Neuron (in vitro differentiated cells): ENCODE measurements at regions not wholly inside any gene's neighbourhood (a gene's known extent, or its start where the extent isn't known, plus 50 kb on each side); places are given as distances from the start of the nearest gene placed in this dataset.

Experiments used
- H2AFZ ChIP-seq: one replicate; pipeline ENCODE4 v1.6.1; 2013; ENCODE audit warnings: low read depth, mild to moderate bottlenecking, inconsistent platforms, low read length, moderate library complexity
- H3K27me3 ChIP-seq: one replicate; pipeline ENCODE4 v1.6.1; 2013; ENCODE audit warnings: low read length; ENCODE audit not compliant: insufficient read depth
- H3K36me3 ChIP-seq: one replicate; pipeline ENCODE4 v1.6.1; 2013; ENCODE audit warnings: low read length; ENCODE audit not compliant: insufficient read depth
- H3K4me1 ChIP-seq: one replicate; pipeline ENCODE4 v1.6.1; 2013; ENCODE audit warnings: low read length; ENCODE audit not compliant: insufficient read depth
- H3K4me3 ChIP-seq: 2 replicates; pipeline ENCODE4 v1.5.1; 2013; ENCODE audit warnings: mild to moderate bottlenecking, low read length, moderate library complexity
- H3K9me3 ChIP-seq: one replicate; pipeline ENCODE4 v1.6.1; 2013; ENCODE audit warnings: low read length

DNA sequence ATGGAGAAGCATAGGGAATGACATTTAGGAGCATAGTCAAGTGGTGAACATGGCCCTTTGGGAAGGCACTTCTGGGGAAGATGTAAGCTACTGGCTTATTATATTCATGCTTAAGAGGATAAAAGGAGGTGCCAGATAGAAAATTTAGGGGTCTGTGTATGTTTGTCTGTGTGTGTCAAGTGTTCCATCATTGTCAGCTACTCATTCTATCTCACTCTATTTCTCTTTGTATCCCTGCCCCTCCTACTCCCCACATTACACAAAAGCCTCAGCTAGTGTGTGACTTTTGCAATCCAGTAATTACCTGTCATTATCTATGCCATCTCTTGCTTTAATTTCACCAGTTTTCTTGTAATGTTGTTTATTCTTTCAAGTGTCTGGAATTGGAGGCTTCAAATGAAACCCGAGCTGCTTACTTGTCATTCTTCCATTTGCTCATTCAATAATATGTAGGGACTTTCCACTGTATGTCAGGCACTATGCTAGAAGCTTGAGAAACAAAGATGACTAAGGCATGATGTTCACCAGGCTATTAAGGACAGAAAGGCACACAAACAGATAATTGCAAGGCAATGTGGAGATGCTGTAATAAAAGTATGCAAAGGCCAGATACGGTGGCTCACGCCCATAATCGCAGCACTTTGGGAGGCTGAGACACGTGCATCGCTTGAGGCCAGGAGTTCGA lies 229.8 kb upstream of the TEX13C start:
- Histone ChIP-seq H3K4me3 (no peak overlapping the region), H3K27me3 (no peaks in the 10 kb centered on the region), H3K36me3 (no peaks in the 10 kb centered on the region), H2AFZ (no peak overlapping the region), H3K4me1 (no peaks in the 10 kb centered on the region), H3K9me3 (no peaks in the 10 kb centered on the region)

DNA sequence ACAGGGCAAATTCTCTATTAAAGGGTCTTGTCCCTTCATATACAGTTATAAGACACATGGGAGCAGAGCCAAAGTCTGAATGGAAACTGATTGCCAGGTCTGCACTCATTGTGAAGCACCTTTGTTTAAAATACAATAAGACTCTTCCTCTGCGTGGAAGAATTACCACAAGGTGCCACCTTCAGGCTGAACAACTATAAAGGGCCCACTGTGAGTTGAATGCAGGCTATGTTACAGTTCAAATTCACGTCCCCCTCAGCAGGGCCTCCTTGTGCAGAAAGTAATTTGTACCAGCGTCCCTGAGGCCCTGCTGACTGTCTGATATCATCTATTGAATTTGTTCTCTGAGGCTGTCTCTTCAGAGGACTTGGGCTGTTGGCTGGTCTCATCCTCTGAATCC lies 225.8 kb upstream of the TEX13C start:
- H3K27me3 ChIP-seq = no peaks in the 10 kb centered on the region
- no peaks in the 10 kb centered on the region for H3K4me1 ChIP-seq
- no peaks in the 10 kb centered on the region for H3K36me3 ChIP-seq
- H3K9me3 ChIP-seq = no peaks in the 10 kb centered on the region
- no peak overlapping the region for H2AFZ ChIP-seq
- no peak overlapping the region for H3K4me3 ChIP-seq

DNA sequence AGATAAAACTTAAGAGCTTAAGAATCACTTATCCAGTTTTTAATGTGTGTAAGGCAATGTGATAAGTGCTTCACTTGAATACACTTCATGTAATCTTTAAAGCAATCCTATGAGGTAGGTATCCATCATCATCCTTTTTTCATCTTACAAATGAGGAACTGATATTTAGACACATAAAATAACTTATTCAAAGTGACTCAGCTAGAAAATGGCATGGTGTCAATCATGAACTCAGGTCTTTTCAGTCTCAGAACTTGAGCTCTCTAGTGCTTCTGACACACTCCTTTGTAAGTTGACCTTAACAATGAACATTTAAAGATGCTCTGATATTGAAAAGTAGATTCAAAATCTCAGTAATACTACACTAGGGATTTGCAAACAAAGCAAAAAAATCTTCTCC lies 224.8 kb upstream of the TEX13C start:
- no peaks in the 10 kb centered on the region for H3K27me3 ChIP-seq
- H2AFZ ChIP-seq = no peak overlapping the region

DNA sequence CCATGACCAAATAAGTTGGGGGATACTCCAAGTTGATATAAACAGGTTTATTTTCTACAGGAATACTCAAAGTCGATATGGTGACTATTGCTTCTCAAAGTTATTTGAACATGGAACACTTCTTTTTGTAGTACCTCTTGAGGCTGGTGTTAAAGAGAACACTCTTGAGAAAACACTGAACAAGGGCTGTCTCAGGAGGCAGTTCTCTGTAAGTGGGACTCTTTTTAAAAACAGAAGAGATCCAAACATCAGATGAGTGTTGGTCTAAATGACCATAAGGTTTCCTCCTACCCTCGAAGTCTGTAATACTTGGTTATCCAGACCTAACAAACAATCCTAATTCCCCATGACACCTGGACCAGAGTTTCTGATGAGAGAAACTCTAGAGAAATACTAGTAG lies 223.2 kb upstream of the TEX13C start:
- Histone ChIP-seq H3K4me3 (no peak overlapping the region), H2AFZ (no peak overlapping the region), H3K27me3 (no peaks in the 10 kb centered on the region), H3K4me1 (no peaks in the 10 kb centered on the region), H3K9me3 (no peaks in the 10 kb centered on the region), H3K36me3 (no peaks in the 10 kb centered on the region)

More for the DNA sequence above, 224.8 kb upstream of the TEX13C start:
- no peaks in the 10 kb centered on the region for H3K36me3 ChIP-seq
- H3K4me3 ChIP-seq = no peak overlapping the region
- no peaks in the 10 kb centered on the region for H3K9me3 ChIP-seq
- H3K4me1 ChIP-seq = no peaks in the 10 kb centered on the region

DNA sequence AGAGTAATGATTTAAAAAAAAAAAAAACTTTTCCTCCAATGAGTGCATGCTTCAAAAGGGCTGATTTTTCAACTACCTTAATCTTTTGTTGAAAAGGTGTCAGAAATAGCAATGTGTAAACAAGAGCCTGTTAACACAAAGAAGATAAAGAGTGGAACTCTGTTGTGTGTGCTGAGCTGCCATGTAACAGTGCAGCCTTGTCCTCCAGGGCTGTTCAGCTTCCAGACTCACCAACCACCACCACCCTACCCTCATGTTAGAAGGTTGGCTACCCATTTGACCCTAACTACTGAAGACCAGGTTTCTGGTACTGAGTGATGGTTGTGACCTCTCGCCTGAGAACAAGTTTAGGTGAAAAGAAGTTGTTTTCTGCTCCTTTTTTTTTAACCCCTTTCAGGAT lies 222.8 kb upstream of the TEX13C start:
- Histone ChIP-seq H3K4me1 (no peaks in the 10 kb centered on the region), H2AFZ (no peak overlapping the region), H3K36me3 (no peaks in the 10 kb centered on the region), H3K4me3 (no peak overlapping the region), H3K9me3 (no peaks in the 10 kb centered on the region), H3K27me3 (no peaks in the 10 kb centered on the region)

DNA sequence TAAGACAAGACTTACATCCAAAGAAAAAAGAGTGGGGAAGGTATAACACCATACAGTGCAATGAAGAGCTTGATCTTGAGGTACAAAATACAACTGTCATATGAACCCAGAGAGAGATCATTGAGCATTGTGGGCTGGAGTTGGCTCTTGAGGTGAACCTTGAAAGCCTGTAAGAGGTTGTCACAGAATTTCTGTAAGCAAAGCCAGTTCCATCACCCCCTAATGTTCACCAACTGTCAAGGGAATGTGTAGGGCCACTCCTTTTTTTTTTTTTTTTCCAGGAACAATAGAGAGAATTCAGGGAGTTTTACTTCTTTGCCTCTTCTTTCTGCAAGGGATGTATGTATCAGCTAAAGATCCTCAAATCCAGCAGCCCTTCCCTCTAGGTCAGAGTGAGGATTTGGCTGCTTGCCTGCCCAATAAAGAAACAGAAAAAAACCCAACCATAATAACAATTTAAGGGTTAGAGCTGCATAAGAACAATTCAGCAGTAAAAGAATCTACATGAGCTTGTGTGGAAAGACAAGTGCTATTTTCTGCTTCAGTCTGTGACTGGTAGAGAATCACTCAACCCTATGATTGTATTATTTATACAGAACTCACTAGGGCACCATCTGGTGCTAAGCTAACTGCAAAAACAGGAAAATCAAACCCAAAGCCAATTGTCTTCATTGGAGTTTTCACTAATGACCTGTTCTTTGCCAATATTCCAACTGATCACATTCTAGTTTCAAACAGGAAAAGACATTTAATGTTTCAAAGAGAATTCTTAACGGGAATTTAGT lies 217.5 kb upstream of the TEX13C start:
- Histone ChIP-seq H3K27me3 (no peaks in the 10 kb centered on the region), H2AFZ (no peak overlapping the region), H3K36me3 (no peaks in the 10 kb centered on the region), H3K4me3 (no peak overlapping the region), H3K4me1 (no peaks in the 10 kb centered on the region), H3K9me3 (no peaks in the 10 kb centered on the region)

DNA sequence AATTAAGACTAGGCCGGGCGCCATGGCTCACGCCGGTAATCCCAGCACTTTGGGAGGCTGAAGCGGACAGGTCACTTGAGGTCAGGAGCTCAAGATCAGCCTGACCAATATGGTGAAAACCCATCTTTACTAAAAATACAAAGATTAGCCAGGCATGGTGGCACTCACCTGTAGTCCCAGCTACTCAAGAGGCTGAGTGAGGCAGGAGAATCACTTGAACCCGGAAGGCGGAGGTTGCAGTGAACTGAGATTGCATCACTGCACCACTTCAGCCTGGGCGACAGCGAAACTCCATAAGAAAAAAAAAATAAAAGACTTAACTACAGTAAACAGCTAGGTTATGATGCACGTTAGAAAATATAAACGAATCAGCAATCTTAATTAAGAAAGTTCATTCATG lies 216.0 kb upstream of the TEX13C start:
- no peaks in the 10 kb centered on the region for H3K4me1 ChIP-seq
- no peak overlapping the region for H3K4me3 ChIP-seq
- H3K9me3 ChIP-seq = no peaks in the 10 kb centered on the region
- no peaks in the 10 kb centered on the region for H3K36me3 ChIP-seq
- H3K27me3 ChIP-seq = no peaks in the 10 kb centered on the region
- no peak overlapping the region for H2AFZ ChIP-seq

DNA sequence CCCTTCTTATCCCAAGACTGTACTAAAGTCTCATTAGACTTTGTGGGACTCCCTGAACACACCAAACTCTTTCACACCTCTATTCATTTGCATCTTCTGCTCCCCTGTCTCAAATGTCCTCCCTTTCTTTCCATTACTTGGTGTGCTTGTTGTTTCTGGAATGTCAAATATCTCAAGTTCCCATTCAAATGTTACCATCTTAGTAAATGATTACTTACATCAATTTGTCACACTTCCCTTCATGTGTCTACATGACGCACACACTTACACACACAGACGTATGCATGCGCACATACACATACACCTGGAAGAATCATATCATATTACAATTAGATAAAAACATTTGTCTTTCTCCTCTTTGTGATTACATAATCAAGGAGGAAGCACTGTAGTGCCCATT lies 210.8 kb upstream of the TEX13C start:
- Histone ChIP-seq H3K27me3 (no peaks in the 10 kb centered on the region), H3K4me1 (no peaks in the 10 kb centered on the region), H2AFZ (no peak overlapping the region), H3K9me3 (no peaks in the 10 kb centered on the region), H3K36me3 (no peaks in the 10 kb centered on the region), H3K4me3 (no peak overlapping the region)

DNA sequence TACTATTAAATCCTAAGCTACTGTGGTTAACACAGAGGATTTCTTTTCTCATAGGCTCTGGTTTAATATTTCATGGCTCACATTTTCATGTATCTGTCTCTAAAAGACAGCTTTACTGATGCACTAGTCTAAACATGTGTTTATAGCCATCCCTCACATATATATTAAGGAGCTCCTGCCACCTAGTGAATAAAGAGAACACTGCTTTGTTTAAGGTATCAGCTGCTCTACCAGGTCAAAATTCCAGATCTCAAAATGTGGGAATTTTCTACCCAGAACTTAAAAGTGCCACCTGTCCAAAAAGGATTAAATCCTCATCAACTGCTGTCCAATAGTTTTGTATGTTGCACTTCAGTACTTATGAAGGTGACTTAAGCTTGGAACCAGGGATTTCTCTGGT lies 188.5 kb upstream of the TEX13C start:
- no peaks in the 10 kb centered on the region for H3K4me1 ChIP-seq
- H3K4me3 ChIP-seq = no peak overlapping the region
- H3K27me3 ChIP-seq = no peaks in the 10 kb centered on the region
- H3K36me3 ChIP-seq = no peaks in the 10 kb centered on the region
- no peak overlapping the region for H2AFZ ChIP-seq
- H3K9me3 ChIP-seq = no peaks in the 10 kb centered on the region

DNA sequence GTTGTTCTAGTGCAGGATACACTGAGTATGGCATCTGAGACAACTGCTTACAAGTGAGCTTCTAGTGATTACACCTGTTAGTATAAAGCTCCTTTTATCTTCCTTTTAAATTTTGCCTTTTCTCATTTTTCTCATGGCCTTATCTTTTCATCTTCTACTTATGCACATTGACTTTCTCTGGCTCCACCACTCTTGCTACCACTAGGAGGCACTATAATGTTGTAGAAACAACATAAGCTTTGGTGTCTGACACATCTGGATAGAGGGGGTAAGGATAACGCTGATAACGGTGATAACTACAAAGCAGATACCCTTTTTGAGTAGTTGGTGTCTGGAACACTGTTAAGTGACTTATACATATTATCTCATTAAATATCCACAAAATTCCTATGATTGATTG lies 187.4 kb upstream of the TEX13C start:
- Histone ChIP-seq H3K4me1 (no peaks in the 10 kb centered on the region), H3K4me3 (no peak overlapping the region), H3K9me3 (no peaks in the 10 kb centered on the region), H3K27me3 (no peaks in the 10 kb centered on the region), H2AFZ (no peak overlapping the region), H3K36me3 (no peaks in the 10 kb centered on the region)

DNA sequence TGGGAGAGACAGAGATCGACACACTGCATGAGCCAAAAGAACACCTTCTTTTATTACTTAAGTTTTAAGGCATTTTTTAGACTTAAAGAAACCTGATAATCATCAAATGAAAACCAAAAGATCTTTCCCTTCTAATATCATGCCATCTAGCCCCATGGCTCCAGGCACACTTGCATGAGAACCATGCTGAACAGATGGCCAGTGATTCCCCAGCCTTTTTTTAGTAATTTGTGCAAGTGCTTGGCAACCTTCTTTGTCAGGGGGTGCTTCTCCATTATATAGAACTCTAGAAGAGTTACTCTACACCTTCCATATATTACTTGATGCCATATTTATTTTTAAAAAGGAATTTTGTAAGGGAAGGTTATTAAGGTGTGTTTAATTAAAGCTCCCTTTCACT lies 182.2 kb upstream of the TEX13C start:
- Histone ChIP-seq H3K4me1 (no peaks in the 10 kb centered on the region), H3K9me3 (no peaks in the 10 kb centered on the region), H3K4me3 (no peak overlapping the region), H3K36me3 (no peaks in the 10 kb centered on the region), H3K27me3 (no peaks in the 10 kb centered on the region), H2AFZ (no peak overlapping the region)

DNA sequence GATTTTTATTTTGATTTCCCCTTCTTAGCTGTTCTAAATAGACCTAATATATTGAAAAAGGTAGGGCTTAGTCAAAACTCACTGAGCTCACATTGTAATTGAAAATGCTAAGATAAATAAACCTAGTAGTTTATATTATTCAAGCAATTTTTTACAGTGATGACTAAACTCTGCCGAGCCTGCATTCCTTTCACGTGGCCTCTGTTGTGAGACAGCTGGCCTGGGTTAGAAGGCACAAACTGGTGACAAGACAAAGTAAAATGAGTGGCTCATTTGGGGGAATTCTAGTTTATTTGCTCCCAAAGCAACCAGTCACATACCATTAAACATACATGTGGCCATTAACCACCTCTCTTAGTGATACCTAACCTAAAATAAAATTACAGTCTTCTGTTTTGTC lies 169.4 kb upstream of the TEX13C start:
- Histone ChIP-seq H2AFZ (no peak overlapping the region), H3K4me3 (no peak overlapping the region), H3K4me1 (no peaks in the 10 kb centered on the region), H3K27me3 (no peaks in the 10 kb centered on the region), H3K36me3 (no peaks in the 10 kb centered on the region), H3K9me3 (no peaks in the 10 kb centered on the region)

DNA sequence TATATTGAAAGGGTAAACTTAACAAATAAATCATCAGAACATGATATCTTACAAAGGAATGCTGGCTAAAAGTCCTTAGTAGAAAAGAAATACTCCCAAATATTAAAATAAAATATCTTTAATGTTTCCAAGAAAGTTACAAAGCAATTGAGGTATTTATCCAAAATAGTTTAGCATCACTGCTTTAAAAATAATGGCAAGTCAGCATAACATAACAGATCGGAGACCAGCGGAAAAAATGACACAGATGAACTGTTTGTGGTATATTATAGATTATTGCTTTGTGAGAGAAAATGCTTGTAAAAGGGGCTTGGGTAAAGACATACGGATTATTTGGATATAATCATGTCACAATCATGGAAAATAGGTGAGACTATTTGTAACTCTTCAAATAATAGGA lies 168.5 kb upstream of the TEX13C start:
- Histone ChIP-seq H2AFZ (no peak overlapping the region), H3K4me1 (no peaks in the 10 kb centered on the region), H3K4me3 (no peak overlapping the region), H3K36me3 (no peaks in the 10 kb centered on the region), H3K27me3 (no peaks in the 10 kb centered on the region), H3K9me3 (no peaks in the 10 kb centered on the region)

DNA sequence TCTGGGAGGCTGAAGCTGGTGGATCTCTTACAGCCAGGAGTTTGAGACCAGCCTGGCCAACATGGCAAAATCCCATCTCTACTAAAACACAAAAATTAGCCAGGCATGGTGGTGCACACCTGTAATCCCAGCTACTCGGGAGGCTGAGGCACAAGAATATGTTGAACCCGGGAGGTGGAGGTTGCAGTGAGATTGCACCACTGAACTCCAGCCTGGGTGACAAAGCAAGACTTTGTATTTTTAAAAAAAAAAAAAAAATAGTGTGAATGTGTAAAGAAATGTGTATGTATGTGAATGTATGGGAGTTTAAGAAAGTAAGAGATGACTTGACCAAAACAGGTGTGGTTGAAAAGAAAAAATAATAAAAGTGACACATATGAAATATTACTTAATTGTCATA lies 167.7 kb upstream of the TEX13C start:
- no peaks in the 10 kb centered on the region for H3K4me1 ChIP-seq
- H3K27me3 ChIP-seq = no peaks in the 10 kb centered on the region
- H3K36me3 ChIP-seq = no peaks in the 10 kb centered on the region
- H3K9me3 ChIP-seq = no peaks in the 10 kb centered on the region
- H3K4me3 ChIP-seq = no peak overlapping the region
- H2AFZ ChIP-seq = no peak overlapping the region
